Loucy (cell line): ENCODE measurements at regions not wholly inside any gene's neighbourhood (a gene's known extent, or its start where the extent isn't known, plus 50 kb on each side); places are given as distances from the start of the nearest gene placed in this dataset.

Experiments
- H2AFZ ChIP-seq: fragments of 200-600 bp; sonication (generic); 2 replicates; pipeline ENCODE4 v1.6.0; 2016; ENCODE audit warnings: antibody characterized with exemption, mild to moderate bottlenecking, low read length, moderate library complexity
- H3F3A ChIP-seq: fragments of 200-600 bp; 2 replicates; pipeline ENCODE4 v1.6.0; 2016; ENCODE audit warnings: antibody characterized with exemption, low read depth, mild to moderate bottlenecking
- H3K27me3 ChIP-seq: fragments of 200-600 bp; sonication (generic); 2 replicates; pipeline ENCODE4 v1.6.1; 2014; ENCODE audit warnings: low read length, mild to moderate bottlenecking; ENCODE audit not compliant: insufficient read depth, poor library complexity, severe bottlenecking
- H3K36me3 ChIP-seq: fragments of 200-600 bp; sonication (generic); 2 replicates; pipeline ENCODE4 v1.6.1; 2016; ENCODE audit warnings: low read length; ENCODE audit not compliant: insufficient read depth
- H3K4me1 ChIP-seq: fragments of 200-600 bp; sonication (generic); 2 replicates; pipeline ENCODE4 v1.5.1; 2014; ENCODE audit warnings: low read length, mild to moderate bottlenecking; ENCODE audit not compliant: insufficient read depth, poor library complexity, severe bottlenecking
- H3K4me2 ChIP-seq: fragments of 200-600 bp; sonication (generic); 2 replicates; pipeline ENCODE4 v1.6.0; 2014; ENCODE audit warnings: antibody characterized with exemption, low read length, low read depth, mild to moderate bottlenecking; ENCODE audit not compliant: poor library complexity, severe bottlenecking
- H3K4me3 ChIP-seq: fragments of 200-600 bp; sonication (generic); 2 replicates; pipeline ENCODE4 v1.5.1; 2014; ENCODE audit warnings: low read length, mild to moderate bottlenecking, mixed read lengths; ENCODE audit not compliant: poor library complexity, severe bottlenecking
- H3K79me2 ChIP-seq: fragments of 200-600 bp; sonication (generic); 2 replicates; pipeline ENCODE4 v1.6.1; 2014; ENCODE audit warnings: low read length; ENCODE audit not compliant: insufficient read depth
- H3K9ac ChIP-seq: fragments of 200-600 bp; sonication (generic); 2 replicates; pipeline ENCODE4 v1.6.0; 2014; ENCODE audit warnings: mild to moderate bottlenecking, low read depth, low read length, moderate library complexity; ENCODE audit not compliant: poor library complexity, severe bottlenecking
- H3K9me2 ChIP-seq: fragments of 200-600 bp; sonication (generic); replicated peaks from 2 replicates; pipeline ENCODE4 v1.6.1; 2016; ENCODE audit warnings: low read depth, low read length, mixed read lengths
- H3K9me3 ChIP-seq: fragments of 200-600 bp; sonication (generic); 2 replicates; pipeline ENCODE4 v1.6.1; 2014; ENCODE audit warnings: mild to moderate bottlenecking, antibody characterized with exemption, low read length, low read depth; ENCODE audit not compliant: insufficient read depth
- H4K20me1 ChIP-seq: fragments of 200-600 bp; sonication (generic); 2 replicates; pipeline ENCODE4 v1.6.0; 2014; ENCODE audit warnings: antibody characterized with exemption, low read length, mild to moderate bottlenecking; ENCODE audit not compliant: insufficient read depth, poor library complexity, severe bottlenecking
- CTCF ChIP-seq: fragments of 200-600 bp; sonication (generic); conservative IDR thresholded peaks from 2 replicates; pipeline ENCODE4 v1.5.1; 2014; ENCODE audit warnings: mild to moderate bottlenecking, antibody characterized with exemption, low read length
- EZH2phosphoT487 ChIP-seq: fragments of 200-600 bp; IDR thresholded peaks from 2 replicates; pipeline ENCODE4 v1.6.1; 2018; ENCODE audit warnings: antibody characterized with exemption, mild to moderate bottlenecking, moderate library complexity, borderline replicate concordance

GRCh38 chr11:110974731-110975130 is 262.5 kb upstream of the ARHGAP20 start:
- H3K79me2 ChIP-seq: no peaks in the 10 kb centered on the region
- TF ChIP-seq EZH2phosphoT487 (no peak), CTCF (no peak)
- no peak overlapping the region for H3K4me2 ChIP-seq
- no peaks in the 10 kb centered on the region for H3K9me2 ChIP-seq
- H3K27me3 ChIP-seq: no peaks in the 10 kb centered on the region
- H3K4me1 ChIP-seq: peaks cover 8% of the 10 kb centered on the region
- no peaks in the 10 kb centered on the region for H3F3A ChIP-seq
- no peaks in the 10 kb centered on the region for H4K20me1 ChIP-seq
- no peak overlapping the region for H3K9ac ChIP-seq
- H3K4me3 ChIP-seq: no peak overlapping the region
- no peak overlapping the region for H2AFZ ChIP-seq
- no peaks in the 10 kb centered on the region for H3K36me3 ChIP-seq
- no peaks in the 10 kb centered on the region for H3K9me3 ChIP-seq

GRCh38 chr11:110973401-110973980 is 261.3 kb upstream of the ARHGAP20 start:
- Histone ChIP-seq H3K4me2 (no peak overlapping the region), H3K4me3 (no peak overlapping the region), H3K4me1 (peaks cover 8% of the 10 kb centered on the region), H3F3A (no peaks in the 10 kb centered on the region), H3K9me2 (no peaks in the 10 kb centered on the region), H3K27me3 (no peaks in the 10 kb centered on the region), H4K20me1 (no peaks in the 10 kb centered on the region), H2AFZ (peak overlapping the region; percentile 55; the same call in 1 of the 2 replicates), H3K9me3 (no peaks in the 10 kb centered on the region), H3K36me3 (no peaks in the 10 kb centered on the region), H3K79me2 (no peaks in the 10 kb centered on the region), H3K9ac (no peak overlapping the region)
- TF ChIP-seq CTCF: no peak
- no peak for TF ChIP-seq EZH2phosphoT487

GRCh38 chr11:110972640-110973039 is 260.4 kb upstream of the ARHGAP20 start:
- H2AFZ ChIP-seq: no peak overlapping the region

More at GRCh38 chr11:110972640-110973039, 260.4 kb upstream of the ARHGAP20 start:
- H3K4me2 ChIP-seq: no peak overlapping the region
- peaks cover 8% of the 10 kb centered on the region for H3K4me1 ChIP-seq
- H3K9me3 ChIP-seq: no peaks in the 10 kb centered on the region
- no peaks in the 10 kb centered on the region for H3K9me2 ChIP-seq
- TF ChIP-seq EZH2phosphoT487: no peak
- no peak for TF ChIP-seq CTCF
- no peak overlapping the region for H3K4me3 ChIP-seq
- no peaks in the 10 kb centered on the region for H3K36me3 ChIP-seq
- H3K79me2 ChIP-seq: no peaks in the 10 kb centered on the region
- no peak overlapping the region for H3K9ac ChIP-seq
- no peaks in the 10 kb centered on the region for H3F3A ChIP-seq
- H3K27me3 ChIP-seq: no peaks in the 10 kb centered on the region
- no peaks in the 10 kb centered on the region for H4K20me1 ChIP-seq
